Endothelial cell of umbilical vein (primary cell): ENCODE measurements at regions not wholly inside any gene's neighbourhood (a gene's known extent, or its start where the extent isn't known, plus 50 kb on each side); places are given as distances from the start of the nearest gene placed in this dataset.

Experiments
- BruUV-seq: library from RNA; stranded (reverse); fragments of 400-500 nt; replicated peaks from 2 replicates; lab custom pipeline; 2021; lab: Mats Ljungman, UMichigan
- CTCF ChIA-PET: fragments of 300-600, 350-600 bp; sonication (Branson Sonifier 250); formaldehyde crosslinking; loops from one replicate; lab custom pipeline; 2021; ENCODE audit warnings: antibody characterized with exemption, inconsistent platforms; lab: Charles Lee
- POLR2A ChIA-PET: fragments of 300-600, 350-600 bp; sonication (Branson Sonifier 250); formaldehyde crosslinking; loops from one replicate; lab custom pipeline; 2021; ENCODE audit warnings: antibody characterized with exemption, inconsistent platforms; lab: Charles Lee
- DNase-seq: peaks from one replicate; pipeline ENCODE4 v3.0.0-alpha.2; 2011; ENCODE audit warnings: low read depth, low spot score
- FAIRE-seq: peaks from 2 replicates; lab custom pipeline; 2011; peaks lifted over from hg19 to GRCh38; lab: Jason Lieb, UNC
- H2AFZ ChIP-seq: 2 replicates; pipeline ENCODE4 v1.6.0; 2012; ENCODE audit warnings: low read depth, low read length, control low read depth, inconsistent platforms
- H3K27ac ChIP-seq: 2 replicates; pipeline ENCODE4 v1.5.1; 2011; ENCODE audit warnings: low read depth, mild to moderate bottlenecking, control low read depth, low read length, moderate library complexity; ENCODE audit not compliant: insufficient read depth
- H3K27me3 ChIP-seq, 2 experiments: 2 replicates each; pipeline versions ENCODE4 v1.6.0 to v1.6.1; 2011; ENCODE audit warnings: low read length in 2 of 2, mixed read lengths in 1 of 2; ENCODE audit not compliant: control insufficient read depth in 2 of 2, insufficient read depth in 2 of 2
- H3K36me3 ChIP-seq, 2 experiments: 2 replicates in 1 of 2; 3 replicates in 1 of 2; pipeline ENCODE4 v1.5.1; 2011; ENCODE audit warnings: low read length in 2 of 2, mild to moderate bottlenecking in 1 of 2, moderate library complexity in 1 of 2; ENCODE audit not compliant: control insufficient read depth in 2 of 2, insufficient read depth in 2 of 2; ENCODE audit errors: extremely low read depth in 1 of 2
- H3K4me1 ChIP-seq: 3 replicates; pipeline ENCODE4 v1.5.1; 2011; ENCODE audit warnings: mild to moderate bottlenecking, low read length; ENCODE audit not compliant: control insufficient read depth, insufficient read depth; ENCODE audit errors: extremely low read depth
- H3K4me2 ChIP-seq: 2 replicates; pipeline ENCODE4 v1.6.1; 2011; ENCODE audit warnings: low read length, control low read depth, mixed read lengths; ENCODE audit not compliant: insufficient read depth
- H3K4me3 ChIP-seq, 3 experiments: fragments of 200-600 bp in 1 of 3; sonication (generic), shearing (Covaris generic) in 1 of 3; replicated peaks in 1 of 3; 2 replicates each; pipeline ENCODE4 v1.5.1; 2011 to 2016; ENCODE audit warnings: control low read depth in 3 of 3, low read length in 3 of 3, mild to moderate bottlenecking in 2 of 3, inconsistent platforms in 1 of 3, low read depth in 1 of 3, moderate library complexity in 1 of 3; ENCODE audit not compliant: insufficient read depth in 1 of 3
- H3K79me2 ChIP-seq: 2 replicates; pipeline ENCODE4 v1.6.0; 2012; ENCODE audit warnings: low read length, inconsistent platforms; ENCODE audit not compliant: control insufficient read depth, insufficient read depth
- H3K9ac ChIP-seq: replicated peaks from 2 replicates; pipeline ENCODE3; 2011; ENCODE audit warnings: low read length, control low read depth; ENCODE audit not compliant: insufficient read depth; ENCODE audit errors: extremely low read depth
- H3K9me1 ChIP-seq: replicated peaks from 3 replicates; pipeline ENCODE4 v1.6.0; 2011; ENCODE audit warnings: mild to moderate bottlenecking, low read length; ENCODE audit not compliant: control insufficient read depth, insufficient read depth; ENCODE audit errors: extremely low read depth
- H3K9me3 ChIP-seq: replicated peaks from 2 replicates; pipeline ENCODE4 v1.5.1; 2012; ENCODE audit warnings: low read length, inconsistent platforms; ENCODE audit not compliant: control insufficient read depth, insufficient read depth
- H4K20me1 ChIP-seq: replicated peaks from 2 replicates; pipeline ENCODE3; 2011; ENCODE audit warnings: mild to moderate bottlenecking, low read length; ENCODE audit not compliant: control insufficient read depth, insufficient read depth; ENCODE audit errors: extremely low read depth
- EZH2 ChIP-seq: IDR thresholded peaks from 2 replicates; pipeline ENCODE4 v1.6.1; 2012; ENCODE audit warnings: borderline replicate concordance, low read depth, mild to moderate bottlenecking, moderate library complexity, low read length, inconsistent platforms; ENCODE audit not compliant: severe bottlenecking
- FOS ChIP-seq: IDR thresholded peaks from 2 replicates; pipeline ENCODE4 v1.6.1; 2011; ENCODE audit warnings: mild to moderate bottlenecking, low read length, moderate library complexity, borderline replicate concordance; ENCODE audit not compliant: insufficient read depth
- GATA2 ChIP-seq: IDR thresholded peaks from 2 replicates; pipeline ENCODE4 v1.7.0; 2011; ENCODE audit warnings: low read depth, mild to moderate bottlenecking, moderate library complexity, mixed read lengths, low read length; ENCODE audit not compliant: insufficient read length, insufficient read depth
- JUN ChIP-seq: IDR thresholded peaks from 2 replicates; pipeline ENCODE4 v1.6.1; 2011; ENCODE audit warnings: borderline replicate concordance, low read depth; ENCODE audit not compliant: insufficient read length, insufficient read depth
- MYC ChIP-seq: IDR thresholded peaks from one replicate; pipeline ENCODE4 v1.6.1; 2011; ENCODE audit warnings: mild to moderate bottlenecking, low read depth, low read length
- POLR2A ChIP-seq: IDR thresholded peaks from 2 replicates; pipeline ENCODE4 v1.6.1; 2012; ENCODE audit warnings: low read depth, mild to moderate bottlenecking, control low read depth, low read length
- POLR2AphosphoS5 ChIP-seq: IDR thresholded peaks from 2 replicates; pipeline ENCODE4 v1.6.1; 2012; ENCODE audit warnings: low read depth, mild to moderate bottlenecking, control low read depth, low read length, moderate library complexity; ENCODE audit not compliant: insufficient read depth
- dilution Hi-C: fragments of 300-500 bp; cut with MboI; formaldehyde crosslinking; loops from one replicate; pipeline ENCODE4 v1.15.0; 2019; ENCODE audit warnings: low sequenced_read_pairs; ENCODE audit not compliant: extremely low pct_ligation_motif_present
- intact Hi-C: fragments of 100-400 bp; cut with micrococcal nuclease; formaldehyde crosslinking; loops from one replicate; pipeline ENCODE4 v1.10.0; 2022
- TF ChIP-seq, protein P1 (sequence below): IDR thresholded peaks from 2 replicates; pipeline ENCODE4 v1.6.1; 2011; ENCODE audit not compliant: insufficient read depth, insufficient read length
- TF ChIP-seq, protein P2 (sequence below), 2 donors: IDR thresholded peaks; 1 replicate in 1 of 2; 2 replicates in 1 of 2; pipeline ENCODE4 v1.5.1; 2011; ENCODE audit warnings: low read length in 2 of 2, mild to moderate bottlenecking in 2 of 2, moderate library complexity in 2 of 2, control low read depth in 1 of 2, inconsistent platforms in 1 of 2, low read depth in 1 of 2; ENCODE audit not compliant: insufficient read depth in 1 of 2; ENCODE audit errors: extremely low read depth in 1 of 2

DNA sequence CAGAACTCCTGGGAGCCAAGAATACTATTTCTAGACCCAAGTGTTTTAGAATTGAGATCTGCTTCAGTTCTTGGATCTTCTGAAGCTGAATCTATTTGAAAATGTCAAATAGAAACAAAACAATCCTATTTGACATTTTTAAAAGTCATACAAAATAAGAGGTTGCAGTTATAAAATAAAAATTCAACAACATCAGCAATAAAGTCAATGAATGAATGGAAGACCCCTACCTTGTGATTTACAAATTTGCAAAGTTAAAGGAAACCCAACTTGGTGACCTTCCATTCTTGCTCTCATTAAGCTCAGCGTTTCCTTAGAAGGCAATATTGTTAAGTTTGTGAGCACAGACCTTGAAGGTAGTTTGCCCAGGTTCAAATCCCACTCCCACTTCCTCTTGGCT lies 531.8 kb upstream of the TENM3 start:
- no peak for TF ChIP-seq POLR2A
- TF ChIP-seq EZH2, result no peak
- TF ChIP-seq, protein P1, sequence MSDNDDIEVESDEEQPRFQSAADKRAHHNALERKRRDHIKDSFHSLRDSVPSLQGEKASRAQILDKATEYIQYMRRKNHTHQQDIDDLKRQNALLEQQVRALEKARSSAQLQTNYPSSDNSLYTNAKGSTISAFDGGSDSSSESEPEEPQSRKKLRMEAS, result no peak
- TF ChIP-seq MYC, result no peak
- TF ChIP-seq, protein P2, sequence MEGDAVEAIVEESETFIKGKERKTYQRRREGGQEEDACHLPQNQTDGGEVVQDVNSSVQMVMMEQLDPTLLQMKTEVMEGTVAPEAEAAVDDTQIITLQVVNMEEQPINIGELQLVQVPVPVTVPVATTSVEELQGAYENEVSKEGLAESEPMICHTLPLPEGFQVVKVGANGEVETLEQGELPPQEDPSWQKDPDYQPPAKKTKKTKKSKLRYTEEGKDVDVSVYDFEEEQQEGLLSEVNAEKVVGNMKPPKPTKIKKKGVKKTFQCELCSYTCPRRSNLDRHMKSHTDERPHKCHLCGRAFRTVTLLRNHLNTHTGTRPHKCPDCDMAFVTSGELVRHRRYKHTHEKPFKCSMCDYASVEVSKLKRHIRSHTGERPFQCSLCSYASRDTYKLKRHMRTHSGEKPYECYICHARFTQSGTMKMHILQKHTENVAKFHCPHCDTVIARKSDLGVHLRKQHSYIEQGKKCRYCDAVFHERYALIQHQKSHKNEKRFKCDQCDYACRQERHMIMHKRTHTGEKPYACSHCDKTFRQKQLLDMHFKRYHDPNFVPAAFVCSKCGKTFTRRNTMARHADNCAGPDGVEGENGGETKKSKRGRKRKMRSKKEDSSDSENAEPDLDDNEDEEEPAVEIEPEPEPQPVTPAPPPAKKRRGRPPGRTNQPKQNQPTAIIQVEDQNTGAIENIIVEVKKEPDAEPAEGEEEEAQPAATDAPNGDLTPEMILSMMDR (IDR thresholded peaks at IDR 0.05; ENCODE audit: extremely low read depth in 1 of 2, insufficient read depth in 1 of 2, low read depth in 1 of 2, low read length in 2 of 2), result no peak
- TF ChIP-seq JUN, result no peak
- TF ChIP-seq FOS, result no peak
- TF ChIP-seq GATA2, result no peak
- no peak for TF ChIP-seq POLR2AphosphoS5
- Histone ChIP-seq H4K20me1 (no peaks in the 10 kb centered on the region), H3K79me2 (no peaks in the 10 kb centered on the region), H2AFZ (no peak overlapping the region), H3K4me3 (no peak overlapping the region), H3K4me1 (no peaks in the 10 kb centered on the region), H3K9me3 (peaks cover 11% of the 10 kb centered on the region), H3K36me3 (no peaks in the 10 kb centered on the region), H3K27me3 (no peaks in the 10 kb centered on the region), H3K4me2 (no peak overlapping the region), H3K9ac (no peak overlapping the region), H3K27ac (no peak overlapping the region), H3K9me1 (no peaks in the 10 kb centered on the region)
- dilution Hi-C loops, result no loop called here
- FAIRE-seq, result no peak
- DNase-seq, result no peak
- BruUV-seq, result no TSS peak
- intact Hi-C loops, result no loop called here
- CTCF ChIA-PET, result no interaction called here
- POLR2A ChIA-PET, result no interaction called here
